K562 (cell line): ENCODE measurements at regions not wholly inside any gene's neighbourhood (a gene's known extent, or its start where the extent isn't known, plus 50 kb on each side); places are given as distances from the start of the nearest gene placed in this dataset.

Experiments
- ATAC-seq: fragments of 200-7000 bp; cut with Tn5 transposase; 3 replicates; pipeline ENCODE4 v1.9.1; 2020; ENCODE audit warnings: moderate library complexity
- BruUV-seq: library from RNA; stranded (reverse); fragments of 400-500 nt; replicated peaks from 2 replicates; lab custom pipeline; 2021; lab: Mats Ljungman, UMichigan
- CTCF ChIA-PET: fragments of 300-600 bp; formaldehyde crosslinking; extraction: SDS; loops from one replicate; lab custom pipeline; 2021; ENCODE audit warnings: low intra/inter-chr PET ratio; lab: Yijun Ruan, JAX
- POLR2A ChIA-PET: fragments of 300-600, 350-650 bp; sonication (Branson Sonifier 250); formaldehyde crosslinking; extraction: SDS; loops from one replicate; lab custom pipeline; 2021; ENCODE audit warnings: antibody characterized with exemption, inconsistent platforms; lab: Yijun Ruan, JAX
- DNase-seq, 4 experiments: peaks; one replicate each; pipeline versions ENCODE4 v3.0.0 to v3.0.0-alpha.2; 2011 to 2018; ENCODE audit warnings: low spot score in 3 of 4, mixed read lengths in 3 of 4; ENCODE audit errors: extremely low read depth in 1 of 4
- FAIRE-seq: peaks from 2 replicates; lab custom pipeline; 2011; peaks lifted over from hg19 to GRCh38; lab: Jason Lieb, UNC
- H2AFZ ChIP-seq: 2 replicates; pipeline ENCODE4 v1.6.0; 2011; ENCODE audit warnings: low read depth, low read length, control low read depth, inconsistent platforms
- H3K27ac ChIP-seq: fragments of 200-600 bp; 3 replicates; pipeline ENCODE4 v1.8.0; 2011; ENCODE audit warnings: low read depth, mild to moderate bottlenecking, control low read depth, inconsistent platforms, low read length, moderate library complexity, mixed read lengths; ENCODE audit errors: extremely low read depth
- H3K27me3 ChIP-seq, 2 experiments: fragments of 300-600 bp in 1 of 2; 2 replicates in 1 of 2; 3 replicates in 1 of 2; pipeline versions ENCODE4 v1.6.0 to v1.8.0; 2011; ENCODE audit warnings: inconsistent platforms in 2 of 2, low read length in 2 of 2, mild to moderate bottlenecking in 1 of 2, mixed read lengths in 1 of 2, moderate library complexity in 1 of 2; ENCODE audit not compliant: control insufficient read depth in 2 of 2, insufficient read depth in 2 of 2
- H3K36me3 ChIP-seq: fragments of 300-600 bp; 3 replicates; pipeline ENCODE4 v1.8.0; 2011; ENCODE audit warnings: mild to moderate bottlenecking, low read length, inconsistent platforms; ENCODE audit not compliant: control insufficient read depth, insufficient read depth
- H3K4me1 ChIP-seq, 2 experiments: fragments of 200-600 bp in 1 of 2; replicated peaks in 1 of 2; 2 replicates in 1 of 2; 3 replicates in 1 of 2; pipeline versions ENCODE4 v1.5.1 to v1.8.0; 2011; ENCODE audit warnings: inconsistent platforms in 2 of 2, low read length in 2 of 2, mild to moderate bottlenecking in 1 of 2, mixed read lengths in 1 of 2, moderate library complexity in 1 of 2; ENCODE audit not compliant: control insufficient read depth in 2 of 2, insufficient read depth in 2 of 2
- H3K4me2 ChIP-seq: 2 replicates; pipeline ENCODE4 v1.6.1; 2011; ENCODE audit warnings: low read length, control low read depth, inconsistent platforms, mixed read lengths; ENCODE audit not compliant: insufficient read depth
- H3K4me3 ChIP-seq: fragments of 200-600 bp; sonication (generic), shearing (Covaris generic); 2 replicates; pipeline ENCODE4 v1.5.1; 2016; ENCODE audit warnings: control low read depth, inconsistent platforms
- H3K79me2 ChIP-seq: fragments of 200-600 bp; 3 replicates; pipeline ENCODE4 v1.8.0; 2011; ENCODE audit warnings: low read length, inconsistent platforms; ENCODE audit not compliant: control insufficient read depth, insufficient read depth
- H3K9ac ChIP-seq, 2 experiments: 2 replicates each; pipeline versions ENCODE4 v1.6.0 to v1.6.1; 2011; ENCODE audit warnings: low read depth in 2 of 2, low read length in 2 of 2, control low read depth in 1 of 2, inconsistent platforms in 1 of 2, mild to moderate bottlenecking in 1 of 2, mixed read lengths in 1 of 2; ENCODE audit not compliant: insufficient read depth in 1 of 2
- H3K9me1 ChIP-seq: one replicate; pipeline ENCODE4 v1.6.0; 2011; ENCODE audit warnings: inconsistent platforms, mild to moderate bottlenecking, low read length, moderate library complexity; ENCODE audit not compliant: control insufficient read depth, insufficient read depth
- H3K9me3 ChIP-seq: replicated peaks from 2 replicates; pipeline ENCODE4 v1.5.1; 2011; ENCODE audit warnings: low read depth, low read length, inconsistent platforms; ENCODE audit not compliant: control insufficient read depth, insufficient read depth
- H4K20me1 ChIP-seq: replicated peaks from 2 replicates; pipeline ENCODE4 v1.6.1; 2011; ENCODE audit warnings: low read length, inconsistent platforms, mixed read lengths; ENCODE audit not compliant: control insufficient read depth, insufficient read depth
- EGR1 ChIP-seq: fragments of 450-650 bp; conservative IDR thresholded peaks from 2 replicates; pipeline ENCODE4 v1.6.1; 2017; ENCODE audit warnings: mild to moderate bottlenecking
- ILK ChIP-seq: fragments of 450-650 bp; IDR thresholded peaks from 2 replicates; pipeline ENCODE4 v1.6.1; 2016; ENCODE audit warnings: missing genetic modification characterization, low read depth, mild to moderate bottlenecking, missing compliant biosample characterization, moderate library complexity, borderline replicate concordance
- KDM5B ChIP-seq: fragments of 200-600 bp; sonication (generic); IDR thresholded peaks from 2 replicates; pipeline ENCODE4 v1.6.1; 2012; ENCODE audit warnings: low read depth, mild to moderate bottlenecking, moderate library complexity, low read length, control low read depth, inconsistent platforms; ENCODE audit not compliant: insufficient replicate concordance
- MAFF ChIP-seq: IDR thresholded peaks from 2 replicates; pipeline ENCODE4 v1.6.1; 2012; ENCODE audit warnings: low read length, improper control_type of control experiment
- MCM3 ChIP-seq: fragments of 450-650 bp; IDR thresholded peaks from 2 replicates; pipeline ENCODE4 v1.6.1; 2016
- MECOM ChIP-seq: fragments of 250-450 bp; sonication (Bioruptor Pico); IDR thresholded peaks from 2 replicates; pipeline ENCODE4 v1.8.0; 2022; ENCODE audit warnings: inconsistent platforms
- PCBP1 ChIP-seq: fragments of 200-400 bp; formaldehyde crosslinking; IDR thresholded peaks from 2 replicates; pipeline ENCODE4 v1.6.1; 2018; ENCODE audit warnings: mild to moderate bottlenecking, low read depth, low read length; ENCODE audit not compliant: poor library complexity, severe bottlenecking
- PHF20 ChIP-seq: fragments of 450-650 bp; IDR thresholded peaks from 2 replicates; pipeline ENCODE4 v1.6.1; 2018; ENCODE audit not compliant: partially characterized antibody
- SMARCA4 ChIP-seq: fragments of 450-650 bp; IDR thresholded peaks from 2 replicates; pipeline ENCODE4 v1.6.1; 2016
- TEAD4 ChIP-seq, 2 experiments: sonication (generic) in 1 of 2; formaldehyde crosslinking in 1 of 2; IDR thresholded peaks; 2 replicates each; pipeline versions ENCODE4 v1.6.1 to v1.8.0; 2012 to 2022; ENCODE audit warnings: borderline replicate concordance in 1 of 2, inconsistent platforms in 1 of 2, low read length in 1 of 2, mild to moderate bottlenecking in 1 of 2, missing genetic modification reagents in 1 of 2
- TOE1 ChIP-seq, 2 experiments: fragments of 450-650 bp in 1 of 2; sonication (generic) in 1 of 2; formaldehyde crosslinking in 1 of 2; IDR thresholded peaks; 2 replicates each; pipeline versions ENCODE4 v1.7.1 to v1.8.0; 2016 to 2022; ENCODE audit warnings: borderline replicate concordance in 2 of 2, mild to moderate bottlenecking in 2 of 2, antibody characterized with exemption in 1 of 2, inconsistent platforms in 1 of 2, low read depth in 1 of 2, missing genetic modification reagents in 1 of 2, moderate library complexity in 1 of 2
- VEZF1 ChIP-seq: fragments of 200-800 bp; sonication (Bioruptor generic); IDR thresholded peaks from 2 replicates; pipeline ENCODE4 v1.6.1; 2017; ENCODE audit warnings: missing genetic modification characterization, missing compliant biosample characterization
- ZBTB7A ChIP-seq: IDR thresholded peaks from 2 replicates; pipeline ENCODE4 v1.6.1; 2011; ENCODE audit warnings: low read depth, mild to moderate bottlenecking, low read length, moderate library complexity, borderline replicate concordance; ENCODE audit not compliant: control insufficient read depth
- ZNF717 ChIP-seq: fragments of 250-450 bp; sonication (Bioruptor Pico); IDR thresholded peaks from 2 replicates; pipeline ENCODE4 v1.5.0; 2021
- WGBS: fragments of 100-300 bp; shearing (Covaris generic); methylation state at CpG from one replicate; pipeline ENCODE4 v1.1.6; 2016; ENCODE audit warnings: low coverage, mixed read lengths; ENCODE audit not compliant: insufficient coverage; ENCODE audit errors: missing lambda C conversion rate; 5-methylcytosine and 5-hydroxymethylcytosine counted together
- in situ Hi-C: fragments of 300-500 bp; cut with MboI; formaldehyde crosslinking; loops from 4 replicates; pipeline ENCODE4 v1.15.0; 2018; ENCODE audit warnings: inconsistent platforms, mixed read lengths
- intact Hi-C: fragments of 100-400 bp; cut with micrococcal nuclease; formaldehyde crosslinking; loops from 2 replicates; pipeline ENCODE4 v1.14.2; 2022
- TF ChIP-seq, protein P1 (sequence below): fragments of 450-650 bp; formaldehyde crosslinking; IDR thresholded peaks from 2 replicates; pipeline ENCODE4 v1.4.0; 2022; ENCODE audit warnings: missing genetic modification characterization
- TF ChIP-seq, protein P2 (sequence below): fragments of 450-650 bp; IDR thresholded peaks from 2 replicates; pipeline ENCODE4 v1.6.1; 2017; ENCODE audit warnings: antibody characterized with exemption, mild to moderate bottlenecking

DNA sequence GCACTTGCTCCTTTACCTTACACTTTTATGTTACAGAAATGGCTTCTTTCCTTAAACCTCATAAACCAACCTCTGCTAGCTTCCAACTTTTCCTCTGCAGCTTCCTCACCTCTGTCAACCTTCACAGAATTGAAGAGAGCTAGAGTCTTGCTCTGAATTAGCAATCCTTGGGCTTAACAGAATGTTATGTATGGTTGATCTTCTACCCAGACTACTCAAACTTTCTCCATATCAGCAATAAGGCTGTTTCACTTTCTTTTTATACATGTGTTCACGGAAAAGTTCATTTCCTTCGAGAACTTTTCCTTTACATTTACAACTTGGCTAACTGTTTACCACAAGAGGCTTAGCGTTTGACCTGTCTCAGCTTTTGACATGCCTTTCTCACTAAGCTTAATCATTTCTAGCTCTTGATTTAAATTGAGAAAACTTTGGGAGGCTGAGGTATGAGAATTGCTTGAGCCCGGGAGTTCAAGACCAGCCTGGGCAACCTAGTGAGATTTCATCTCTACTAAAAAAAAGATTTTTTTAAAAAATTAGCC is 207.3 kb downstream of the BMP7 start:
- CTCF ChIA-PET = no interaction called here
- no peak overlapping the region for H3K9ac ChIP-seq
- no peak for TF ChIP-seq ZBTB7A
- no peak for TF ChIP-seq SMARCA4
- TF ChIP-seq, protein P1, sequence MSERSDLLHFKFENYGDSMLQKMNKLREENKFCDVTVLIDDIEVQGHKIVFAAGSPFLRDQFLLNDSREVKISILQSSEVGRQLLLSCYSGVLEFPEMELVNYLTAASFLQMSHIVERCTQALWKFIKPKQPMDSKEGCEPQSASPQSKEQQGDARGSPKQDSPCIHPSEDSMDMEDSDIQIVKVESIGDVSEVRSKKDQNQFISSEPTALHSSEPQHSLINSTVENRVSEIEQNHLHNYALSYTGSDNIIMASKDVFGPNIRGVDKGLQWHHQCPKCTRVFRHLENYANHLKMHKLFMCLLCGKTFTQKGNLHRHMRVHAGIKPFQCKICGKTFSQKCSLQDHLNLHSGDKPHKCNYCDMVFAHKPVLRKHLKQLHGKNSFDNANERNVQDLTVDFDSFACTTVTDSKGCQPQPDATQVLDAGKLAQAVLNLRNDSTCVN (CRISPR knock-in tag) = no peak
- TF ChIP-seq TOE1 (IDR thresholded peaks at IDR 0.05; ENCODE audit: borderline replicate concordance) = no peak
- TF ChIP-seq TOE1 (CRISPR knock-in tag; IDR thresholded peaks at IDR 0.05; ENCODE audit: borderline replicate concordance, low read depth) = no peak
- no peak for TF ChIP-seq MCM3
- no peak for TF ChIP-seq VEZF1 (CRISPR knock-in tag)
- no peak for TF ChIP-seq PCBP1
- TF ChIP-seq, protein P2, sequence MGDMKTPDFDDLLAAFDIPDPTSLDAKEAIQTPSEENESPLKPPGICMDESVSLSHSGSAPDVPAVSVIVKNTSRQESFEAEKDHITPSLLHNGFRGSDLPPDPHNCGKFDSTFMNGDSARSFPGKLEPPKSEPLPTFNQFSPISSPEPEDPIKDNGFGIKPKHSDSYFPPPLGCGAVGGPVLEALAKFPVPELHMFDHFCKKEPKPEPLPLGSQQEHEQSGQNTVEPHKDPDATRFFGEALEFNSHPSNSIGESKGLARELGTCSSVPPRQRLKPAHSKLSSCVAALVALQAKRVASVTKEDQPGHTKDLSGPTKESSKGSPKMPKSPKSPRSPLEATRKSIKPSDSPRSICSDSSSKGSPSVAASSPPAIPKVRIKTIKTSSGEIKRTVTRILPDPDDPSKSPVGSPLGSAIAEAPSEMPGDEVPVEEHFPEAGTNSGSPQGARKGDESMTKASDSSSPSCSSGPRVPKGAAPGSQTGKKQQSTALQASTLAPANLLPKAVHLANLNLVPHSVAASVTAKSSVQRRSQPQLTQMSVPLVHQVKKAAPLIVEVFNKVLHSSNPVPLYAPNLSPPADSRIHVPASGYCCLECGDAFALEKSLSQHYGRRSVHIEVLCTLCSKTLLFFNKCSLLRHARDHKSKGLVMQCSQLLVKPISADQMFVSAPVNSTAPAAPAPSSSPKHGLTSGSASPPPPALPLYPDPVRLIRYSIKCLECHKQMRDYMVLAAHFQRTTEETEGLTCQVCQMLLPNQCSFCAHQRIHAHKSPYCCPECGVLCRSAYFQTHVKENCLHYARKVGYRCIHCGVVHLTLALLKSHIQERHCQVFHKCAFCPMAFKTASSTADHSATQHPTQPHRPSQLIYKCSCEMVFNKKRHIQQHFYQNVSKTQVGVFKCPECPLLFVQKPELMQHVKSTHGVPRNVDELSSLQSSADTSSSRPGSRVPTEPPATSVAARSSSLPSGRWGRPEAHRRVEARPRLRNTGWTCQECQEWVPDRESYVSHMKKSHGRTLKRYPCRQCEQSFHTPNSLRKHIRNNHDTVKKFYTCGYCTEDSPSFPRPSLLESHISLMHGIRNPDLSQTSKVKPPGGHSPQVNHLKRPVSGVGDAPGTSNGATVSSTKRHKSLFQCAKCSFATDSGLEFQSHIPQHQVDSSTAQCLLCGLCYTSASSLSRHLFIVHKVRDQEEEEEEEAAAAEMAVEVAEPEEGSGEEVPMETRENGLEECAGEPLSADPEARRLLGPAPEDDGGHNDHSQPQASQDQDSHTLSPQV = no peak
- no peak for TF ChIP-seq MAFF
- TF ChIP-seq EGR1 = no peak
- no peak for TF ChIP-seq ILK (tag)
- no peak for TF ChIP-seq PHF20
- TF ChIP-seq KDM5B = no peak
- no peak for TF ChIP-seq TEAD4 (IDR thresholded peaks at IDR 0.05; ENCODE audit: low read length)
- TF ChIP-seq TEAD4 (CRISPR knock-in tag; IDR thresholded peaks at IDR 0.05; ENCODE audit: borderline replicate concordance) = no peak
- no peak for TF ChIP-seq MECOM (CRISPR knock-in tag)
- no peak for TF ChIP-seq ZNF717 (CRISPR knock-in tag)

More for the DNA sequence above, 207.3 kb downstream of the BMP7 start:
- no peaks in the 10 kb centered on the region for H4K20me1 ChIP-seq
- in situ Hi-C loops = no loop called here
- FAIRE-seq = no peak
- H3K9me1 ChIP-seq = no peaks in the 10 kb centered on the region
- POLR2A ChIA-PET = interaction anchor here (0.5 to 0.6 kb wide), 2 partner anchors 44 to 204 kb away, joined by 3 to 4 read pairs; no protein-coding TSS in a partner anchor
- no peak for ATAC-seq
- no peaks in the 10 kb centered on the region for H3K36me3 ChIP-seq
- no peaks in the 10 kb centered on the region for H3K79me2 ChIP-seq
- H3K4me1 ChIP-seq = no peaks in the 10 kb centered on the region
- intact Hi-C loops = no loop called here
- H3K9me3 ChIP-seq = no peaks in the 10 kb centered on the region
- no peak overlapping the region for H2AFZ ChIP-seq
- no TSS peak for BruUV-seq
- H3K4me3 ChIP-seq = no peak overlapping the region
- H3K4me2 ChIP-seq = no peak overlapping the region
- 2% methylated on average over 4 of the region's 4 CpGs for WGBS
- H3K27ac ChIP-seq = no peak overlapping the region
- peaks cover 18 to 35% of the 10 kb centered on the region in 2 experiments; a peak in 4 of 5 replicates for H3K27me3 ChIP-seq
- DNase-seq = no peak
